GM18907 (cell line): ENCODE measurements at regions not wholly inside any gene's neighbourhood (a gene's known extent, or its start where the extent isn't known, plus 50 kb on each side); places are given as distances from the start of the nearest gene placed in this dataset.
A peak's percentile ranks its signal among the peaks of the same experiment; 100 is the strongest.

ENCODE experiments used
- ATAC-seq: cut with Tn5 transposase; IDR thresholded peaks from one replicate; pipeline ENCODE4 v1.9.1; 2021; ENCODE audit warnings: mild to moderate bottlenecking, moderate library complexity; ENCODE audit not compliant: unreplicated experiment

GRCh38 chrX:38886112-38886511 is 84.9 kb downstream of the MID1IP1 start:
- ATAC-seq = no peak

GRCh38 chrX:38887222-38887621 is 86.0 kb downstream of the MID1IP1 start:
- ATAC-seq = no peak

GRCh38 chrX:38890326-38890725 is 89.1 kb downstream of the MID1IP1 start:
- no peak for ATAC-seq

- no peak for ATAC-seq
Measured at GRCh38 chrX:38890963-38891362, 89.7 kb downstream of the MID1IP1 start.

- peak; percentile 97 for ATAC-seq
Measured at GRCh38 chrX:38891641-38892413, 90.6 kb downstream of the MID1IP1 start.

GRCh38 chrX:38893441-38893840 is 92.2 kb downstream of the MID1IP1 start:
- no peak for ATAC-seq

- ATAC-seq = no peak
Measured at GRCh38 chrX:38895775-38896174, 94.5 kb downstream of the MID1IP1 start.

- ATAC-seq = peak; percentile 82
Measured at GRCh38 chrX:38896724-38897298, 95.6 kb downstream of the MID1IP1 start.

- ATAC-seq = no peak
Measured at GRCh38 chrX:38898261-38898660, 97.0 kb downstream of the MID1IP1 start.

- no peak for ATAC-seq
Measured at GRCh38 chrX:38899650-38900049, 98.4 kb downstream of the MID1IP1 start.

- ATAC-seq = no peak
Measured at GRCh38 chrX:38900719-38901118, 99.5 kb downstream of the MID1IP1 start.

- no peak for ATAC-seq
Measured at GRCh38 chrX:38902972-38903492, 101.8 kb downstream of the MID1IP1 start.

- ATAC-seq = no peak
Measured at GRCh38 chrX:38916801-38917200, 115.5 kb downstream of the MID1IP1 start.

GRCh38 chrX:38917954-38918353 is 116.7 kb downstream of the MID1IP1 start:
- no peak for ATAC-seq

GRCh38 chrX:38919202-38919601 is 117.9 kb downstream of the MID1IP1 start:
- ATAC-seq = no peak

- ATAC-seq = no peak
Measured at GRCh38 chrX:38919853-38920528, 118.7 kb downstream of the MID1IP1 start.

- ATAC-seq = peak; percentile 59
Measured at GRCh38 chrX:38923451-38923969, 122.3 kb downstream of the MID1IP1 start.

GRCh38 chrX:38927592-38927991 is 126.3 kb downstream of the MID1IP1 start:
- no peak for ATAC-seq

- ATAC-seq = no peak
Measured at GRCh38 chrX:38929966-38930421, 128.7 kb downstream of the MID1IP1 start.

- no peak for ATAC-seq
Measured at GRCh38 chrX:38930474-38930873, 129.2 kb downstream of the MID1IP1 start.

- no peak for ATAC-seq
Measured at GRCh38 chrX:38935561-38935960, 134.3 kb downstream of the MID1IP1 start.
